GM21360 (cell line): ENCODE measurements at regions not wholly inside any gene's neighbourhood (a gene's known extent, or its start where the extent isn't known, plus 50 kb on each side); places are given as distances from the start of the nearest gene placed in this dataset.
"Not testable (repeated sequence)": the region's sequence is repeated elsewhere in the genome, so short reads cannot be mapped to it uniquely, and the experiment has no call there.

Source experiments
- ATAC-seq: cut with Tn5 transposase; IDR thresholded peaks from one replicate; pipeline ENCODE4 v1.9.1; 2021; ENCODE audit warnings: mild to moderate bottlenecking, moderate library complexity; ENCODE audit not compliant: unreplicated experiment

DNA sequence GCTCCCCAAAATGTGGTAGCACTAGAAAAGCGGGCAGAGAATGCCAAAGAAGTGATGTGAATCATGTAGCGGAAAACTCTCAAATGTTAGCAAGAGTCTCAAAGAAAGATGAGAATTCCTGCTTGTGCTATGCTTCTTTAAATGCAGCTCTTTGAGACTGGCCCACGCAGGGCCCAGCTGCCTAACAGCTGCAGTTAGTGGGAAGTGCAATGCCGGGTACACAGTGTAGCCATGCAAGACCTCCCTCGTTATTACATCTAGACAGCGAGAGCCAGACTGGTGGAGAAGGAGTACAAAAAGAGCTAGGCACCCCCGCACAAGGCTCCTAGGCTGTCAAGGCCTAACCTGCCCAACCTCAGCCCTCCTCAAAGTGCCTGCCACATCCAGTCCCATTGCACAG is 201.7 kb upstream of the PRDM1 start:
- no peak for ATAC-seq

GRCh38 chr6:105884011-105884410 is 202.1 kb upstream of the PRDM1 start:
- ATAC-seq = no peak

GRCh38 chr6:105882828-105883227 is 203.3 kb upstream of the PRDM1 start:
- no peak for ATAC-seq

DNA sequence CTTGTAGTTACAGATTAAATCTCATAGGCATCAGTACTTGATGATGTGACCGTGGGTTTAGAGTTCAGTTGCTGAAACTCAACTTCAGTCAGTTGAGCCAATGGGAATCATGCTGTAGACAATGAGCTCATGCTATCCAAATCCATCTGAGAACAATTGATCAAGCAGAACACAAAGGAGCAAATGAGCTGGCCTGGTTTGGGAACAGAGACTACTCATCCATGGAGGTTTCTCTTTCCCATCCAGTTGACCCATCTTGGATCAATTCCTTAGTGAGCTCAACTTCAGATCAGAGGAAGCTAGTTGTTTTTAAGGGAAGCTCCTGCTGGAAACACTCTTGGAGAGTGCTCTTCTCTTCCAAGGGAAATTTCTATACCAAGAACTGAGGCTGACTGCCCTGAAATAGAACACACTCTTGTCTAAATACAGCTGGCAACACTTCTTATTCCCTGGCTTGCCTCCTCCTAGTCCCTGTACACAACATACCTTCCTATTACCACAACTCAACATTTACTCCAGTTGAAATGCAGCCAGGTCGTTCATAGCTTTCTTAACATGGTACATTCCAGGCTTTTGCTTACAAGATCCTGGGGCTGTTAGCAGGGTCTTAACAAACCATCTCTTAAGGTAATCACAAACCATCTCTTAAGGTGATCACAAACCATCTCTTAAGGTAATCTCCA is 203.9 kb upstream of the PRDM1 start:
- no peak for ATAC-seq

DNA sequence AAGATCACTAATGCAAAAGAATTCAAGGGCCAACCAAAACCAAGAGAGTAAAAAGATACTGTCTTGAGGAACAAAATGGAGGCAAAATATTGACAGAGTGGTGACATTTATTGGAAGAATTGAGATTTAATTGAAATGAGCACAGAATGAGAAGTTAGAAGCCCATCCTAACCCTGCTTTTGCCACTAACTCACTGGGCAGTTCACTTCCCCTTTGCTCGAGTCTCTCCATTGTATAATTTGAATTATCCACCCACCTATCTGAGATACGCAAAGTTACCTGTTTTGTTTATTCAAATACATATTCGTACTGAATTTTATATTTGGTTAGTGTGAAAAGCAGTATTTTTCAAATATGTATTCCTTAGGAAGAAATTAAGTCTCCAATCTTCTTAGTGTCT is 204.5 kb upstream of the PRDM1 start:
- ATAC-seq = no peak

DNA sequence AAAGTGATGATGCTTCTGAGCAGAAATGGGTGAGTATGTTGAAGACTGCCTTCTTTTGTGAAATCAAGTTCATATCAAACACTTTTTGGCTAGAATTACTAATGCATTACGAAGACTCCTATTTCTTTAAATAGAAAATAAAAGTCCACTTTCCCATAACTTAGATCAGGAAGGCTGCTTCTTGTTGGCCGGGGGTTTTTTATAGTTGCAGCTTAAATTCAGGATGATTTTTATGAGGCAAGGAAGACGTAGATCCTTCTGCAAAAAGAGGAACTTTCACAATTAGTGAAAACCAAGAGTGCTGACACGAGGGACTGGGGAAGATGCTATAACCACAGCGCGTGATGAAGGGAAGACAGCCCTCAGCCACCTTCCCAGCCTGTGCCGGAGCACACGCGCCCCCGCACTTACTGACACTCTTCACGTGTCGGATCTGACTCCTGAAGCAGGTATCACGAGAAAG is 206.1 kb upstream of the PRDM1 start:
- ATAC-seq = peak; percentile 72

GRCh38 chr6:105879146-105879545 is 207.0 kb upstream of the PRDM1 start:
- no peak for ATAC-seq

DNA sequence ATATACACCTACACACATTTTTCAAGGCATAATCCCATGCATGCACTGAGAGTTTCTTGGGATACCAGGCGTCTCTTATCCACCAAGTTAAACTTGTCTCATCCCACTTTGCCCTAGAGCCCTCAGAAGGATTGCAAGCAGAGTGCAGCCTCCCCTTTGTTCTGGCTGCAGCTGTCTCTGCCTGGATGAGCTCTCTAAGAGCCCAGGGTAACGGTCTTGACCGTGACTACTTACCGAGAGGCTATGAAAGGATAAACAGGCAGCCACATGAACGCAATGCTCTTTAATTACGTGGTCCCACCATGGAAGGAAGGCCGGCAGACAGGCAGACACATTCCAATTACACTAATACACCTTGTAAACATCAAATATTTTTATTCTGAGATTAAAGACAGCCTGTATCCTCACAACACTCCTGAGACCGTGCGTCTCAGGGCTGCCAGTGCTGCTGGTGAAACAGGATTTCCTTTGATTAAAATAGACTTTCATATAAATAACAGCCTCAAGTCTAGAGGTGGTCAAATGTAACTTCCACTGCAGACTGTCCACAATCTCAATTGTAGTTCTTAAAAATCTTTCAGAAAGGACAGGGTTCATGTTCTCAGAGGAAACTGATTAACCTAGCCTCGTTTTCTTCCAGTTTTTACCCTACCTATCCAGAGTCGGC is 210.0 kb upstream of the PRDM1 start:
- no peak for ATAC-seq

DNA sequence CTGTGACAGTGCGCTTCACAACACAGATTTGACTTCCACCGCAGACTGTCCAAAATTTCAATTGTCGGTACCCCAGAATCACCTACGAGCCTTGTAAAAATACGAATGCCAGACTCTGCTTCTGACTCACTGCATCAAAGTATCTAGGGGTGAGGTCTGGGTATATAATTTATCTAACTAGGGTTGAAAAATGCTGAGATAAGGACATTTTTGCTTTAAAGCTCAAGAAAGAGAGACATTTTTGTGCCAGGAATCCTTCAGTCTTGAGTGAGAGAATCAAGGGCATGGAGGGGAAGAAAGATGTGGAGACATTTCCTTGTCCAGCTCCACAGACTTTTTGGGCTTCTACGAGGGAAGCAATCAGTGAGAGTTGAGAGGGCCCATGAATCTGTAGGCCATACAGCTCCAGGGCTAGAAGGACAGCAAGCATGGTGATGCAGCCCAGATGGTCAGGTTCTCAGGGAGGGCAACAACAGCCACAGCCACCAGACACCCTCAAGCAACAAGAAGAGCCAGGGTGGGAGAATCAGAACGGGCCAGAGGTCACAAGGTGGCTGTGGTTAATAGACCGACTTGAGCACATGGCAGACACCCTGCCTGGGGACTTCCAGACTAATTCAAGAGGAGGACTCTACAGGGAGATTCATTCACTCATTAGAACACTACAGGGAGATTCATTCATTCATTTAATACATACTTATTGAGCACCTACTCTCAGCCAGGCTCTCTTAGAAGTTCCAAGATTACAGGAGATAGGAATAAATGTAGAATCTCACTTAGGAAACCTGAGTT is 211.1 kb upstream of the PRDM1 start:
- ATAC-seq = no peak

DNA sequence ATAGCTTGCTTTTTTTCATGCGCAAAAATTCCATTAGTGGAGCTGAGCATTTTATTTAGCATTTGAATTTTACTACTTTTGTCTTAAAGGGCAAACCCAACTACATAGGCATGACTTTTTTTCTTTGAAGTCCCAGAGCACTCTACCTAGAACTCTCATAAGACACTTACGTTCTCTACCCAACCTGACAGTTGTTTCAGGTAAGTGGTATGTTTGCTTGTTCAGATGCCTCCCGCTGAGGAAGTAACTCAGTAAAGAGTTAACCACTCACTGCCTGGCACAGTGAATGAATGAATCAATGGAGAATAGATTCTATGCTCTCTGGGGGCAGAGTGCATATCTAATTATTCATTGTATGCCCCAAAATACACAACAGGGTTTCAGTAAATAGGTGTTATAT is 212.3 kb upstream of the PRDM1 start:
- no peak for ATAC-seq

DNA sequence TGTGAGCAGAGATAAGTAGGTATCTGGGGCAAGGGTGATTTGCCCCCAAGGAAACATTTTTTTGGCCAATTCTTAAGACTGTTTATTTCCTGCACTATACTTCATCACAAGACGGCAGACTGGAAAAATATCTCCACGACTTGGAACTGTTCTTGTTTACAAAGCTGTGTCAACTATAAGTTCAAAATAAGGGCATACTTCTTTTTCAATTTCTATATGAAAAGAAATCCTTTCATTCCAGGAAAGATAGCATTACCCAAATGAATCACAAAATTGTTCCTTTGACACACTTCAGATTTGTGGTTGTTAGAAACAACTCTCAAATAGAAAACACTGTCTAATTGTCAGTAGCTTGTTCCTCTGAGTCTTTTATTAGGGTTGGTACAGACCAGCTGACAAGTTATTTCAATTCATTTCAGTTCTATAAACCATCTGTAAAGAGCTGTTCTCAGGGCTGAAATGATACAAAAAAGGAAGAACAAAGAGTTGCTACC is 212.9 kb upstream of the PRDM1 start:
- ATAC-seq = no peak

- no peak for ATAC-seq
Observed at GRCh38 chr6:105872249-105872648, 213.9 kb upstream of the PRDM1 start.

DNA sequence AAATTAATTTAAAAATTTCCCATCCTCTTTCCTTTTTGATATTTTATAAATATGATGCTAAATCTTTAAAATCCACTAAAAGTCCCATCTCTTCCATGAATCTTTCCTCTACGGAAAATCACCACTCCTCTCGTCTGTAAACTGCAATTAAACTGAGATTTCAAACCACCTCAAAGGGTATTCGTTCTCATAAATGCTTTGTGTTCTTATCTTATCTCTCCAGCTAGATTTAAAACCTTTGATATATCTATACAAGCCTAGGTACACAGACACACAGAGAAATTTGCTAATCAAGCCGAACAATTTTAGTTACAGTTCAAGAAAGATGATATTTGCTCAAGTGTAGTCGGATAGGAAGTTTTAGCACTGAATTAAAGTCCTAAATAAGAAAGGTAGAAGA is 214.6 kb upstream of the PRDM1 start:
- no peak for ATAC-seq

DNA sequence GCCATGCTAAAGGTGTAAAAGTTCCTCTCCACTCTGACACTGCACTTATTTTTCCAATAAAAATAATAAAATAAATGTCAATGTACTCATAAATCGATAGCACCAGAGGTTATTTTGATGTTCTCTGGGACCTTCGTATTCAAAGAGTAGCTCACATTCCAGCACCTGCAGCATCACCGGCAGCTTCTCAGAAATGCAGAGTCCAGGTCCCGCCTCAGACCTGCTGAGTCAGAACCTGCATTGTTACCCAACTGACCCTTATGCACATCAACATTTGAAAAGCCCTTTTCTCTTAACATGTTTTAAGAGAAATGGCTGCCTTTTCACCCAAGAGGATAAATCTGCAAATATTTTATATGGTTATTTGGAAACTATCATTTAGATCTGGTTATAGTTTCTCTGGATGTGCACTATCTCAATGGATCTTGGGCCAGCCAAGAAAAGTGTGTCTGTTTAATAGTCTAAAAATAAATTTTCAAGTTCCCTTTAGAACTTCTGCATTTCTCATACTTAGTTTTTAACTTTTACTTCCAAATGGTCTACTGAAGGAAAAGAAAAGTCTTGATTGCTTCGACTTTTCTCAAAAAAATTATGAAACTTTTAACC is 216.2 kb upstream of the PRDM1 start:
- no peak for ATAC-seq

DNA sequence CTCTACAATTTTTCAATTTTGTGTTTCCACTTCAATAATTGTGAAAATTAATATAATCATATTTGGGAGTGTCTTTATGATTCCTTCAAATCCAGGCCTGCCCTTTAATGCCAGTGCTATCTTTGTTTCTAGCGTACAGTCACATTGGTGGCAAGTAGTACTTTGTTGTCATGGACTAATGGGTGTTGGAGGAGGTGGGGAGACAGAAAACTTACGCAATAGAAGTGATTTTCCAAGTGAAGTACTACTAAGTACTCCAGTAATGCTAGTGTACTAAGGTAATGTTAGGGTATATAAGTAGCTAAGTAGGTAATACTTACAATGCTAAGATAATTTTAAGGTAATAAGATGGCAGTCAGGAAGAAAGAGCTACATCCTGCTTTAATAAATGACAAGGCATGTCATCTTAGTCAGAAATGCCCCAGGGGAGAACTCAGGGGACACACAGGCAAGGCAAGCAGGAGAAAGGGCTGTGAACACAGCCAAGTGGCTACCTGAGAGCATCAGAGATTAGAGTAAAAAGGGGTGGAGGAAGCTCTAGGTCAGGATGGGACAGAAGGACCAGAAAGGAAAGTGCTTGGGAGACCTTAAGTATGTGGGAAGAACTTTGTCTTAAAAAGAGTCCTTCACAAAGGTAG is 217.2 kb upstream of the PRDM1 start:
- no peak for ATAC-seq

GRCh38 chr6:105867821-105868220 is 218.3 kb upstream of the PRDM1 start:
- ATAC-seq = no peak

GRCh38 chr6:105867277-105867676 is 218.9 kb upstream of the PRDM1 start:
- ATAC-seq = no peak

DNA sequence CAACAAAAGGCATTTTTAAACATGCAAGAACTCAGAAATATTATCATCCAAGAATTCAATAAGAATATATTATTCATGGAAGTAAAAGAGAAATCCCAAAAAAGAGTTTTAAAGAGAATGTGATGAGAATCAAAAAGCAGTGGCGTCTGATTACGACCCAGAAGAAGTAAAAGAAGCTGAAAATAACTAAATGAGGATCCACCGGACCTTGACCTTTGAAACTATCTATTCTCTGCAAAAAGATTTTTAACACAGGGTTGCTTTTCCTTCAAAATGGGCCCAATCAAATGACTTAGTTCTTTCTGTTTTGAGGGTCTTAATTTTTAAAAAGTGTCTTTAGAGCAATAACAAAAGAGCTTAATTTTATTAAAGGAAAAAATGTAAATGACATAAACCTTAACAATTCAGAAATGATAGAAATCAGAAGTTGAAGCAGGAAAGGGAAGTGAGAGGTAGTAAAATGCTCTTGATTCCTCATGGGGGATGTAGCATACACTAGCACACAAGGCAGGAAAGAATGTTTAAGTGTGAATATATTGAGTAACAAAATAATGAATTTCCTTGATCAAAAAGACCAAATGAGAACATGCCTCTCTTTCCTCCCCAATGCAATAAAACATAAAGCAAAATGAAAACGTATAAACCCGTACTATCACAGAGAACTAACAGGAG is 223.1 kb upstream of the PRDM1 start:
- ATAC-seq = no peak

- ATAC-seq = not testable (repeated sequence)
Observed at GRCh38 chr6:105860927-105861326, 225.2 kb upstream of the PRDM1 start.

DNA sequence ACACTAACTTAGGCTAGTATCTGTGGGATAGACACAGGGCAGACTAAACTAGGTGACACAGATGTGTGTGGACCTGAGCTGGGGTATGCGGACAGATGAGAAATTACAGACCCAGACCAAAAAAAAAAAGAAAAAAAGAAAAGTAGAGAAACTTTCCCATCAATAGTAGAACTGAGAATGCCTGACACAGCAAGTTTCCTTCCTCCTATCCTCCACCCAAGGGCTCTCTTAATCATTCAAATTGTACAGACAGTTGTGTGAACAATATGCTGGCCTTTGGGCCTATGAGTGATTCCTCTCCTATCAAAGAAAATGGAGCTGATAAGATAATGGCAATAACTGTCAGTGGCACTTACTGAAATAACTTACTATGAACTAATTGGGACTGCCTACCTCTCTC is 226.7 kb upstream of the PRDM1 start:
- ATAC-seq = no peak
